ENCODE measurements at regions not wholly inside any gene's neighbourhood (a gene's known extent, or its start where the extent isn't known, plus 50 kb on each side); places are given as distances from the start of the nearest gene placed in this dataset.

- TF ChIP-seq EZH2phosphoT487 (IDR thresholded peaks at IDR 0.05; ENCODE audit: borderline replicate concordance), result no peak
- TF ChIP-seq CTCF (conservative IDR thresholded peaks at IDR 0.05; ENCODE audit: low read length), result no peak
These were observed 462.8 kb downstream of the GXYLT1 start for GRCh38 chr12:41681898-41682297.

All from Loucy (cell line).